ENCODE measurements at regions not wholly inside any gene's neighbourhood (a gene's known extent, or its start where the extent isn't known, plus 50 kb on each side); places are given as distances from the start of the nearest gene placed in this dataset.
"Not testable (repeated sequence)": the region's sequence is repeated elsewhere in the genome, so short reads cannot be mapped to it uniquely, and the experiment has no call there.

DNA sequence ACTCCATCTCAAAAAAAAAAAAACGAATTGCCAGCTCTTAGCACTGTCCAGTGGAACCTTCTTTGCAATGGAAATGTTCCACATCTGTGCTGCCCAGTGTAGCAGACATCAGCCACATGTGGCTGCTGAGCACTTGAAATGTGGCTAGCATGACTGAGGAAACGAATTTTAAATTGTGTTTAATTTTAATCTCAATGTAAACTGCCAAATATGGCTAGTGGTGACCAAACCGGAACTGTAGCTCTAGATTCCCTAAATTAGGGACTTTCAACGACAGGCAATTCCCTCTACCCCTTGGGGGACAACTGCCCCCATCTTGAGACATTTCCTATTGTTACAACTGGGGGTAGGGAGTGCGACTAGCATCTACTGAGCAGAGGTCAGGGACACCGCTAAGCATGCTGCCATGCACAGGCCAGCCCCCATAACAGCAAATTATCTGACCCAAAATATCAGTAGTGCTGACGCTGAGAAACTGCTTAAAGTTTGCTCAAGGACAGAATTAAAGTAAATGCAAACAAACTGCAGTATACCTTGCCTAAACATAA lies 52.4 kb upstream of the PDPR start:
- not testable (repeated sequence) for DNase-seq (ENCODE audit: low read depth in 1 of 2, low spot score in 2 of 2); H3K9me3 ChIP-seq (replicated peaks); H3K4me1 ChIP-seq (replicated peaks); H3K36me3 ChIP-seq; H3K4me3 ChIP-seq; H3K27me3 ChIP-seq (replicated peaks); H3K27ac ChIP-seq

DNA sequence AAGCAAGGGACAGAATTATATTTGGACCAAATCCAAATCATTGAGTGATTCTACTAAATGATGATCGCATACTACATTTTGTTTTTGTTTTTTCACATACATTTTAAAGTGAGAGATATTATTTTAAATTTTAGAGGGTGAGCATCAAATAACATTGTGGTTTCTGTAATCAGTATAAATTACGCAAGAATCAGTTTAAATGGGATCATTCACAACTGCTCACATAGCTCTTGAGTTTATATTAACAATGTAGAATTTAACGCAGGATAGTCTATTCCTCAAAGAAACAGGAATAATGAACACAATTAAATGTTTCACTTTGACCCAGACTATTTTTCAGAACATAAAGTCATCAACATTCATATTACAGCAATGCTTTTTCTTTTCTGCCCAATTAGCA lies 51.2 kb upstream of the PDPR start:
- not testable (repeated sequence) for DNase-seq (ENCODE audit: low read depth in 1 of 2, low spot score in 2 of 2); H3K4me3 ChIP-seq; H3K9me3 ChIP-seq (replicated peaks); H3K4me1 ChIP-seq (replicated peaks); H3K36me3 ChIP-seq; H3K27ac ChIP-seq; H3K27me3 ChIP-seq (replicated peaks)

Data from SJSA1 (cell line).